ENCODE measurements at regions not wholly inside any gene's neighbourhood (a gene's known extent, or its start where the extent isn't known, plus 50 kb on each side); places are given as distances from the start of the nearest gene placed in this dataset.

DNA sequence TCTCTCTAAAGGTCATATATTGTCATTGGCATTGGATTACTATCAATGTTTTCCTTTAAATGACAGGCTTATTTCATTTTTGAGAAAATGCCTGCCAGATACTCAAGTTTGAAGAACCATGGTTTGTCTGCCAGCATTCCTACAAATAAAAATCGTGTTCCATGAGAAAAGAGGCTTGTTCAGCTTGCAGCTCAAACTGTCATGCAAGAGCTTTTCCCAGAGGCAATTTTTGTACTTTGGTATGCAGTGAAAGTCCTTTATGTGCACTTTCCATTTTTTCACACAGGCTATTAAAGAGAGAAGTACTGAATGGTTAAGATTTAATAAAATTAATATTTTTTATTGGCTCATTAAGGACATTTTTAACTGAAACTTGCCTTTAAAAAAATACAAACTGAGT lies 110.4 kb downstream of the FBXO4 start:
- TF ChIP-seq TAF1 (IDR thresholded peaks at IDR 0.05; ENCODE audit: low read depth): no peak
- TF ChIP-seq, protein P1, sequence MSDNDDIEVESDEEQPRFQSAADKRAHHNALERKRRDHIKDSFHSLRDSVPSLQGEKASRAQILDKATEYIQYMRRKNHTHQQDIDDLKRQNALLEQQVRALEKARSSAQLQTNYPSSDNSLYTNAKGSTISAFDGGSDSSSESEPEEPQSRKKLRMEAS (IDR thresholded peaks at IDR 0.05): no peak
- no peak for TF ChIP-seq FOXM1 (IDR thresholded peaks at IDR 0.05; ENCODE audit: borderline replicate concordance, low read depth)
- TF ChIP-seq, protein P2, sequence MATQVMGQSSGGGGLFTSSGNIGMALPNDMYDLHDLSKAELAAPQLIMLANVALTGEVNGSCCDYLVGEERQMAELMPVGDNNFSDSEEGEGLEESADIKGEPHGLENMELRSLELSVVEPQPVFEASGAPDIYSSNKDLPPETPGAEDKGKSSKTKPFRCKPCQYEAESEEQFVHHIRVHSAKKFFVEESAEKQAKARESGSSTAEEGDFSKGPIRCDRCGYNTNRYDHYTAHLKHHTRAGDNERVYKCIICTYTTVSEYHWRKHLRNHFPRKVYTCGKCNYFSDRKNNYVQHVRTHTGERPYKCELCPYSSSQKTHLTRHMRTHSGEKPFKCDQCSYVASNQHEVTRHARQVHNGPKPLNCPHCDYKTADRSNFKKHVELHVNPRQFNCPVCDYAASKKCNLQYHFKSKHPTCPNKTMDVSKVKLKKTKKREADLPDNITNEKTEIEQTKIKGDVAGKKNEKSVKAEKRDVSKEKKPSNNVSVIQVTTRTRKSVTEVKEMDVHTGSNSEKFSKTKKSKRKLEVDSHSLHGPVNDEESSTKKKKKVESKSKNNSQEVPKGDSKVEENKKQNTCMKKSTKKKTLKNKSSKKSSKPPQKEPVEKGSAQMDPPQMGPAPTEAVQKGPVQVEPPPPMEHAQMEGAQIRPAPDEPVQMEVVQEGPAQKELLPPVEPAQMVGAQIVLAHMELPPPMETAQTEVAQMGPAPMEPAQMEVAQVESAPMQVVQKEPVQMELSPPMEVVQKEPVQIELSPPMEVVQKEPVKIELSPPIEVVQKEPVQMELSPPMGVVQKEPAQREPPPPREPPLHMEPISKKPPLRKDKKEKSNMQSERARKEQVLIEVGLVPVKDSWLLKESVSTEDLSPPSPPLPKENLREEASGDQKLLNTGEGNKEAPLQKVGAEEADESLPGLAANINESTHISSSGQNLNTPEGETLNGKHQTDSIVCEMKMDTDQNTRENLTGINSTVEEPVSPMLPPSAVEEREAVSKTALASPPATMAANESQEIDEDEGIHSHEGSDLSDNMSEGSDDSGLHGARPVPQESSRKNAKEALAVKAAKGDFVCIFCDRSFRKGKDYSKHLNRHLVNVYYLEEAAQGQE (IDR thresholded peaks at IDR 0.05; ENCODE audit: low read depth): no peak

DNA sequence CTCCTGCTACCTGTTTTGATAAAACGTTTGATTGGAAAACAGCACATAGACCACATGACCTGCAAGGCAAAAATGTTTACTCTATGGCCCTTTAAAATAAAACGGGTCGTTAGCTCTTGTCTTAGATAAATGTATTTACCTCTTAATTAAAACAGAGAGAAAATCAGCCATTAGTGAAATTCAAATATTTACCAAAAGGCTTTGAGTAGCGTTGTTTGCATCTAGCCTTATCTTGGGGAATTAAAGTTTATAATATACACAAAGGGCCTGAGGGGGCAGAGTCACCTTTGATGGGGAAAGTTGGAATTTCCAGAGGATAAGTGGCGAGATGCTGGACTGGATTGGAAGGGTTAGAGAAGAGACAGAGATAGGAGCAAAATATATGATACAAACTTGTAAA lies 111.3 kb downstream of the FBXO4 start:
- TF ChIP-seq, protein P3, sequence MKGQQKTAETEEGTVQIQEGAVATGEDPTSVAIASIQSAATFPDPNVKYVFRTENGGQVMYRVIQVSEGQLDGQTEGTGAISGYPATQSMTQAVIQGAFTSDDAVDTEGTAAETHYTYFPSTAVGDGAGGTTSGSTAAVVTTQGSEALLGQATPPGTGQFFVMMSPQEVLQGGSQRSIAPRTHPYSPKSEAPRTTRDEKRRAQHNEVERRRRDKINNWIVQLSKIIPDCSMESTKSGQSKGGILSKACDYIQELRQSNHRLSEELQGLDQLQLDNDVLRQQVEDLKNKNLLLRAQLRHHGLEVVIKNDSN (IDR thresholded peaks at IDR 0.05): no peak

DNA sequence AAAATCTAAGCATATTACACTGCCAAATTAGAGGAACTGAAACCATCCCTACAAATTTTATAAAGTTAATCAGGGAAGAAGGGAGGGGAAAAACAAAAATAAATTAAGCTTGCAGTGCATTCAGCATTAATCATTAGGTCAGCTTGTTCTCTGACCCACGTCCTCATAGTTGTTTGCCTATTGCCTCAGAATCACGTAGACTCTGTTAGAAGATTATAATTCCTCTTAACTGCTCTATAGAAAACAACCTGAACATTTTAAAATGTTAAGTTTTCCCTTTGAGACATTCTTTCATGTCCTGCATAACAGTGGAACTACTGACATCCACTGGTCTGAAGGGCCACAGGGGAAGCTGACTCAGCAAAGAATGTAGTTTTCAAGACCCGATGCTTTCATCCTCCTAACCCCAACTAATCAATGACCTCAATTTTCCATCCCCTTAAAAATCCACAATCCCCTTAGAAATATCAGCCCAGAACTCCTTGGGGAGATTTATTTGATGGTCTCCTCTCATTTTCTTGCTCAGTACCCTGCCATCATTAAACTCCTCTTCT lies 112.4 kb downstream of the FBXO4 start:
- no peak for TF ChIP-seq RAD21 (IDR thresholded peaks at IDR 0.05; ENCODE audit: low read depth)
- TF ChIP-seq EP300 (IDR thresholded peaks at IDR 0.05; ENCODE audit: borderline replicate concordance): no peak
- TF ChIP-seq TEAD4 (IDR thresholded peaks at IDR 0.05): no peak
- TF ChIP-seq, protein P3 (IDR thresholded peaks at IDR 0.05): no peak
- TF ChIP-seq EGR1 (IDR thresholded peaks at IDR 0.05): no peak
- TF ChIP-seq CEBPB (IDR thresholded peaks at IDR 0.05): no peak
- TF ChIP-seq FOXM1 (IDR thresholded peaks at IDR 0.05; ENCODE audit: borderline replicate concordance, low read depth): no peak
- TF ChIP-seq CREB1 (IDR thresholded peaks at IDR 0.05; ENCODE audit: low read depth): no peak
- no peak for TF ChIP-seq YY1 (IDR thresholded peaks at IDR 0.05; ENCODE audit: low read depth)
- no peak for TF ChIP-seq NFIC (IDR thresholded peaks at IDR 0.05)
- TF ChIP-seq, protein P2 (IDR thresholded peaks at IDR 0.05; ENCODE audit: low read depth): no peak
- TF ChIP-seq TAF1 (IDR thresholded peaks at IDR 0.05; ENCODE audit: low read depth): no peak
- no peak for TF ChIP-seq ZBTB7A (IDR thresholded peaks at IDR 0.05; ENCODE audit: low read depth)
- TF ChIP-seq TCF12 (IDR thresholded peaks at IDR 0.05; ENCODE audit: low read depth): no peak
- TF ChIP-seq, protein P1 (IDR thresholded peaks at IDR 0.05): no peak

DNA sequence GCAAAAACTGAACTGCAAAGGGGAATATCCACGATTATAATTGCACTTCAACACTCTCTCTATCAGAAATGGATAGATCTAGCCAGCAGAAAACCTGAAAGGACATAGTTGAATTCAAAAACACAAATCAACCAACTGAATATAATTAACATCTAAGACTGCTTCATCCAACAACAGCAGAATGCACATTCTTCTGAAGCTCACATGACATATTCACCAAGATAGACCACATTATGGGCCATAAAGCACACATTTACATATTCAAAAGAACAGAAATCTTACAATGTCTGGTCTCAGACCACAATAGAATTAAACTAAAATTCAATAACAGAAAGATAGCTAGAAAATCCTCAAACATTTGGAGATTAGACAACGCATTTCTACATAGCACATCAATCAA lies 118.3 kb downstream of the FBXO4 start:
- TF ChIP-seq RAD21 (IDR thresholded peaks at IDR 0.05; ENCODE audit: low read depth): no peak
- TF ChIP-seq CEBPB (IDR thresholded peaks at IDR 0.05): no peak
- TF ChIP-seq YY1 (IDR thresholded peaks at IDR 0.05; ENCODE audit: low read depth): no peak
- TF ChIP-seq, protein P1 (IDR thresholded peaks at IDR 0.05): no peak
- TF ChIP-seq TAF1 (IDR thresholded peaks at IDR 0.05; ENCODE audit: low read depth): no peak
- TF ChIP-seq, protein P3 (IDR thresholded peaks at IDR 0.05): no peak
- TF ChIP-seq TEAD4 (IDR thresholded peaks at IDR 0.05): no peak
- TF ChIP-seq TCF12 (IDR thresholded peaks at IDR 0.05; ENCODE audit: low read depth): no peak
- TF ChIP-seq EP300 (IDR thresholded peaks at IDR 0.05; ENCODE audit: borderline replicate concordance): no peak
- no peak for TF ChIP-seq NFIC (IDR thresholded peaks at IDR 0.05)
- no peak for TF ChIP-seq FOXM1 (IDR thresholded peaks at IDR 0.05; ENCODE audit: borderline replicate concordance, low read depth)

DNA sequence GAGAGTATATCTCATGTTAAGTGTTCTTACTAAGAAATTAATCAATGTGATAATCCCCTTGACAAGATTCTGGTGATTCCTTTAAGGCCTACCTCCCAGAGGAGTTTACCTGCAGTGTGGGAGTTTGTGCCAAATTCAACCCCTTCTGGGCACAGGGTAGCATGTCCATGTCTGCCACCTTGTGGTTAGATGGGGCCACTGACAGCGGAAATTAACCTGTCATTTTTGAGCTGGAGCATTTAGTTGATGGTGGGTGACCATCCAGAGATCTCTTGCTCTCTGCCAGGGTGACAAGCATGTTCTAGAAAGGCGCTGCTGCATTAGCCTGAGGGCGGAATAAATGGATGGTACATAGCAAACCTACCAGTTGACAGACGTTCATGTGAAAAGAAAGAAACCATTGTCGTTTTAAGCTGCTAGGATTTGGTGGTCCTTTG lies 132.2 kb downstream of the FBXO4 start:
- TF ChIP-seq TCF12 (IDR thresholded peaks at IDR 0.05; ENCODE audit: low read depth) (no peak), NFIC (IDR thresholded peaks at IDR 0.05) (peak; percentile 64), RAD21 (IDR thresholded peaks at IDR 0.05; ENCODE audit: low read depth) (peak; percentile 84)

DNA sequence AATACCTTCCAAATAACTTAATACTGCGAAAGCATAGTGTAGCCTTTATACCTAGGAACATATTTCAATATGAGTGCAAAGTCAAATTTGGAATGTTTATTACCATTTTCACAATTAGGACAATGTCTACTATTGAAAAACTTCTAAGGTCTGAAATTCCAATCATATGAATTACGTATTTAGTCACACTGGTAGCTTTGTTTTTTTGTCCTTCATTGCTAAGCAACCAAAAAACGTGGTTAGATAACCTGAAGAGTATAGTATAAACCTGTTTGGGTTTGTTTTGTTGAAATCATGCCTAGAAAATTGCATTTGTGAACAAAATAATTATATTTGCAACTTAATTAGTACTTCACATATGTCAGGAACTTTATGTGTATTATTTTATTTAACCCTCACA lies 134.2 kb downstream of the FBXO4 start:
- TF ChIP-seq EP300 (IDR thresholded peaks at IDR 0.05; ENCODE audit: borderline replicate concordance): no peak
- TF ChIP-seq TEAD4 (IDR thresholded peaks at IDR 0.05): no peak
- TF ChIP-seq, protein P1 (IDR thresholded peaks at IDR 0.05): no peak
- TF ChIP-seq, protein P3 (IDR thresholded peaks at IDR 0.05): no peak
- TF ChIP-seq TCF12 (IDR thresholded peaks at IDR 0.05; ENCODE audit: low read depth): no peak
- no peak for TF ChIP-seq FOXM1 (IDR thresholded peaks at IDR 0.05; ENCODE audit: borderline replicate concordance, low read depth)
- TF ChIP-seq CREB1 (IDR thresholded peaks at IDR 0.05; ENCODE audit: low read depth): no peak
- TF ChIP-seq YY1 (IDR thresholded peaks at IDR 0.05; ENCODE audit: low read depth): no peak
- TF ChIP-seq, protein P2 (IDR thresholded peaks at IDR 0.05; ENCODE audit: low read depth): no peak
- no peak for TF ChIP-seq TAF1 (IDR thresholded peaks at IDR 0.05; ENCODE audit: low read depth)
- TF ChIP-seq CEBPB (IDR thresholded peaks at IDR 0.05): no peak
- no peak for TF ChIP-seq EGR1 (IDR thresholded peaks at IDR 0.05)

Measured in Ishikawa (cell line).